ENCODE measurements at regions not wholly inside any gene's neighbourhood (a gene's known extent, or its start where the extent isn't known, plus 50 kb on each side); places are given as distances from the start of the nearest gene placed in this dataset.

GRCh38 chr6:121765060-121765459, 329.6 kb downstream of the GJA1 start:
- no peak for DNase-seq (ENCODE audit: low spot score in 2 of 2)
- no peak for TF ChIP-seq POLR2A (IDR thresholded peaks at IDR 0.05)
- no peak for TF ChIP-seq EP300 (IDR thresholded peaks at IDR 0.05)
- no peak for TF ChIP-seq CTCF (IDR thresholded peaks at IDR 0.05)
- 80 to 83% methylated on average over 2 of the region's 2 CpGs for whole genome bisulfite sequencing, 2 donors
- Histone ChIP-seq H3K9me3 (peaks cover 0 to 2% (median 0%) of the 10 kb centered on the region in 4 donors), H3K27me3 (no peaks in the 10 kb centered on the region), H3K36me3 (no peaks in the 10 kb centered on the region), H3K4me1 (peaks cover 0 to 6% (median 0%) of the 10 kb centered on the region in 4 donors), H3K27ac (no peak overlapping the region), H3K4me3 (no peak overlapping the region)

DNA sequence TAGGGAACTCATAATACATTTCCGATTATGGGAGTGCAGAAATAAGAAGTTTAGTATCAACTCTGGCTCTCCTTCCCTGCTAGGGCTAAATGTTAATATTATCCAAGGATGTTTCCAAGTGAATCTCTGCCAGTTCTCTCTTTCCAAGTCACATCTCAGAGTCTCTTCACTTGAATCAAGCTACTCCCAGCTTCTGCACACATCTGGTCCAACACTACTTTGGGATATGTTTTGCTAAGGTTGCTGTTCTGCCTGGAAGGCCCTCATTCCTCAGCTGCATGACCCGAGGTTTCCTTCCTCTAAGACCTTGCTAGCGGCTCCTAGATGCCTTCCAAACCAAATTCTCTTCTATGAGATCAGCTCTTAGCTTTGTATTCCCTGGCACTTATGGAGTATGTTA, 331.8 kb downstream of the GJA1 start:
- no peak for DNase-seq (ENCODE audit: low spot score in 2 of 2)
- peak overlapping the region in 1 of 4 donors; percentile 43 for H3K27ac ChIP-seq
- peaks cover 0 to 6% (median 0%) of the 10 kb centered on the region in 4 donors for H3K4me1 ChIP-seq
- no peak overlapping the region for H3K4me3 ChIP-seq
- H3K9me3 ChIP-seq = peaks cover 0 to 1% (median 0%) of the 10 kb centered on the region in 4 donors
- 51 to 52% methylated on average over 3 of the region's 3 CpGs for WGBS, 2 donors
- no peaks in the 10 kb centered on the region for H3K27me3 ChIP-seq
- no peak for TF ChIP-seq POLR2A (IDR thresholded peaks at IDR 0.05)
- no peak for TF ChIP-seq CTCF (IDR thresholded peaks at IDR 0.05)
- no peak for TF ChIP-seq EP300 (IDR thresholded peaks at IDR 0.05)
- H3K36me3 ChIP-seq = no peaks in the 10 kb centered on the region

GRCh38 chr6:121770943-121771342, 335.5 kb downstream of the GJA1 start:
- no peak for DNase-seq (ENCODE audit: low spot score in 2 of 2)
- Histone ChIP-seq H3K36me3 (no peaks in the 10 kb centered on the region), H3K27me3 (no peaks in the 10 kb centered on the region), H3K4me3 (no peak overlapping the region), H3K27ac (no peak overlapping the region), H3K4me1 (peaks cover 0 to 6% (median 0%) of the 10 kb centered on the region in 4 donors), H3K9me3 (no peaks in the 10 kb centered on the region)
- no peak for TF ChIP-seq EP300 (IDR thresholded peaks at IDR 0.05)
- TF ChIP-seq POLR2A (IDR thresholded peaks at IDR 0.05) = no peak
- no peak for TF ChIP-seq CTCF (IDR thresholded peaks at IDR 0.05)
- 61 to 70% methylated on average over 2 of the region's 2 CpGs for WGBS, 2 donors

- no peak overlapping the region for H3K4me3 ChIP-seq
- H3K27ac ChIP-seq = no peak overlapping the region
- no peaks in the 10 kb centered on the region for H3K36me3 ChIP-seq
- WGBS, 2 donors = 74 to 76% methylated on average over 4 of the region's 4 CpGs
- no peak for DNase-seq (ENCODE audit: low spot score in 2 of 2)
- H3K27me3 ChIP-seq = no peaks in the 10 kb centered on the region
- TF ChIP-seq EP300 (IDR thresholded peaks at IDR 0.05) (no peak), CTCF (IDR thresholded peaks at IDR 0.05) (no peak), POLR2A (IDR thresholded peaks at IDR 0.05) (no peak)
- no peaks in the 10 kb centered on the region for H3K9me3 ChIP-seq
- peaks cover 0 to 3% (median 0%) of the 10 kb centered on the region in 4 donors for H3K4me1 ChIP-seq
Observed at GRCh38 chr6:121771937-121772720, 336.7 kb downstream of the GJA1 start.

DNA sequence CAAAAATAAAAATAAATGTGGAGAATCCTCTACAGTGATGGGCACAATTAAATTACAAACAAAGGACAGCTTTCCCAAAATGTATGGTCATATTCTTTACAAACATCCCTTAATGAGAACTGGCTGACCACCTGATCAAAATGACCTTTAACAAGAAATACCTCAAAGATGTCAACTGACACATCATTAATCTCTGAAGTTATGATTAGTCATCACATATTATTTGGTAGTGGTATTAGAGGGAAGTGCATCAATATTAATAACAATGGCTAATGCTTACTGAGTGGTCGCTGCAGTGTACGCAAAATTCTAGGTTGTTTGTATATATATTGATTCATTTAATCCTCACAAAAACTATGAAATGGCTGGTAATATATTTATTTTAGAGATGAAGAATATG, 340.6 kb downstream of the GJA1 start:
- Histone ChIP-seq H3K4me1 (peaks cover 0 to 3% (median 0%) of the 10 kb centered on the region in 4 donors), H3K27me3 (no peaks in the 10 kb centered on the region), H3K4me3 (no peak overlapping the region), H3K9me3 (peaks cover 0 to 6% (median 0%) of the 10 kb centered on the region in 4 donors), H3K36me3 (no peaks in the 10 kb centered on the region), H3K27ac (no peak overlapping the region)
- TF ChIP-seq CTCF (IDR thresholded peaks at IDR 0.05) = no peak
- TF ChIP-seq EP300 (IDR thresholded peaks at IDR 0.05) = no peak
- TF ChIP-seq POLR2A (IDR thresholded peaks at IDR 0.05) = no peak
- no peak for DNase-seq (ENCODE audit: low spot score in 2 of 2)
- 96 to 99% methylated on average over 2 of the region's 2 CpGs for WGBS, 2 donors

All from tibial nerve (tissue), 4 donors.